CD14-positive monocyte (primary cell): ENCODE measurements at regions not wholly inside any gene's neighbourhood (a gene's known extent, or its start where the extent isn't known, plus 50 kb on each side); places are given as distances from the start of the nearest gene placed in this dataset.

Experiments used
- DNase-seq, 3 donors: peaks; one replicate each; pipeline ENCODE4 v3.0.0-alpha.2; 2011 to 2022
- H2AFZ ChIP-seq: 2 replicates; pipeline ENCODE4 v1.6.0; 2012; ENCODE audit warnings: mild to moderate bottlenecking, low read depth, low read length, inconsistent platforms; ENCODE audit not compliant: insufficient read depth, poor library complexity, severe bottlenecking
- H3K27ac ChIP-seq, 2 donors: 1 replicate in 1 of 2; 2 replicates in 1 of 2; pipeline ENCODE4 v1.5.1; 2012 to 2013; ENCODE audit warnings: low read length in 2 of 2, control low read depth in 1 of 2, inconsistent platforms in 1 of 2, low read depth in 1 of 2, mild to moderate bottlenecking in 1 of 2
- H3K27me3 ChIP-seq, 2 donors: one replicate each; pipeline versions ENCODE4 v1.6.0 to v1.6.1; 2011 to 2013; ENCODE audit warnings: low read length in 2 of 2; ENCODE audit not compliant: control insufficient read depth in 2 of 2, insufficient read depth in 2 of 2
- H3K36me3 ChIP-seq, 2 donors: replicated peaks in 1 of 2; 1 replicate in 1 of 2; 2 replicates in 1 of 2; pipeline versions ENCODE4 v1.5.1 to v1.6.1; 2012 to 2013; ENCODE audit warnings: low read length in 2 of 2, control low read depth in 1 of 2, inconsistent platforms in 1 of 2, mild to moderate bottlenecking in 1 of 2; ENCODE audit not compliant: insufficient read depth in 2 of 2, control insufficient read depth in 1 of 2
- H3K4me1 ChIP-seq, 2 donors: 1 replicate in 1 of 2; 2 replicates in 1 of 2; pipeline versions ENCODE4 v1.5.1 to v1.6.1; 2012 to 2013; ENCODE audit warnings: low read length in 2 of 2, control low read depth in 1 of 2, inconsistent platforms in 1 of 2, mild to moderate bottlenecking in 1 of 2, moderate library complexity in 1 of 2; ENCODE audit not compliant: insufficient read depth in 2 of 2, control insufficient read depth in 1 of 2
- H3K4me2 ChIP-seq: replicated peaks from 2 replicates; pipeline ENCODE3; 2012; ENCODE audit warnings: low read length, moderate library complexity, mild to moderate bottlenecking; ENCODE audit not compliant: poor library complexity, severe bottlenecking; ENCODE audit errors: extremely low read depth
- H3K4me3 ChIP-seq, 3 experiments: fragments of 200-600 bp in 1 of 3; sonication (generic) in 1 of 3; replicated peaks in 1 of 3; 1 replicate in 2 of 3; 2 replicates in 1 of 3; pipeline ENCODE4 v1.5.1; 2011 to 2013; ENCODE audit warnings: low read length in 3 of 3, mild to moderate bottlenecking in 3 of 3, control low read depth in 2 of 3, low read depth in 2 of 3, inconsistent platforms in 1 of 3, moderate library complexity in 1 of 3
- H3K79me2 ChIP-seq: 2 replicates; pipeline ENCODE4 v1.6.0; 2012; ENCODE audit warnings: mild to moderate bottlenecking, control low read depth, inconsistent platforms, low read length, moderate library complexity; ENCODE audit not compliant: insufficient read depth
- H3K9ac ChIP-seq: 2 replicates; pipeline ENCODE4 v1.6.0; 2017; ENCODE audit warnings: low read length, mild to moderate bottlenecking; ENCODE audit not compliant: insufficient read depth, poor library complexity, severe bottlenecking
- H3K9me3 ChIP-seq, 2 donors: replicated peaks in 1 of 2; 1 replicate in 1 of 2; 2 replicates in 1 of 2; pipeline versions ENCODE4 v1.5.1 to v1.6.1; 2012 to 2013; ENCODE audit warnings: low read length in 2 of 2, control low read depth in 1 of 2; ENCODE audit not compliant: control insufficient read depth in 1 of 2, insufficient read depth in 1 of 2
- H4K20me1 ChIP-seq: 2 replicates; pipeline ENCODE4 v1.6.0; 2012; ENCODE audit warnings: mild to moderate bottlenecking, low read length, control low read depth, moderate library complexity; ENCODE audit not compliant: insufficient read depth
- H3K27ac Mint-ChIP-seq, 7 donors: one replicate each; pipeline ENCODE4 v1.8.0; 2020; ENCODE audit warnings: mild to moderate bottlenecking in 7 of 7, mixed read lengths in 7 of 7, moderate library complexity in 6 of 7, inconsistent platforms in 2 of 7
- H3K27me3 Mint-ChIP-seq, 3 donors: one replicate each; pipeline ENCODE4 v1.8.0; 2021 to 2022; ENCODE audit warnings: low read depth in 3 of 3, mild to moderate bottlenecking in 3 of 3, mixed read lengths in 3 of 3, moderate library complexity in 3 of 3, inconsistent platforms in 1 of 3
- H3K36me3 Mint-ChIP-seq, 2 donors: one replicate each; pipeline ENCODE4 v1.8.0; 2020; ENCODE audit warnings: mixed read lengths in 2 of 2, inconsistent platforms in 1 of 2, mild to moderate bottlenecking in 1 of 2
- H3K4me1 Mint-ChIP-seq: one replicate; pipeline ENCODE4 v1.8.0; 2020; ENCODE audit warnings: mild to moderate bottlenecking, mixed read lengths
- H3K4me3 Mint-ChIP-seq, 2 donors: one replicate each; pipeline ENCODE4 v1.8.0; 2020; ENCODE audit warnings: mild to moderate bottlenecking in 2 of 2, mixed read lengths in 2 of 2, moderate library complexity in 1 of 2
- H3K9me3 Mint-ChIP-seq, 7 donors: one replicate each; pipeline ENCODE4 v1.8.0; 2020 to 2022; ENCODE audit warnings: mixed read lengths in 7 of 7, mild to moderate bottlenecking in 6 of 7, moderate library complexity in 6 of 7, inconsistent platforms in 2 of 7
- CTCF ChIP-seq: fragments of 200-600 bp; IDR thresholded peaks from one replicate; pipeline ENCODE4 v1.8.0; 2022; ENCODE audit warnings: antibody characterized with exemption, mild to moderate bottlenecking
- WGBS: methylation state at CpG from one replicate; pipeline ENCODE4 v1.1.5; 2013; ENCODE audit warnings: missing lambda C conversion rate; ENCODE audit not compliant: insufficient coverage; 5-methylcytosine and 5-hydroxymethylcytosine counted together
- intact Hi-C, 2 donors: fragments of 100-400 bp; cut with micrococcal nuclease; formaldehyde crosslinking; loops; one replicate each; pipeline versions ENCODE4 v1.15.0 to v1.15.1; 2023

GRCh38 chr4:156201050-156201449 is 247.4 kb upstream of the CTSO start:
- H3K27me3 ChIP-seq, result no peaks in the 10 kb centered on the region
- no peaks in the 10 kb centered on the region for H3K79me2 ChIP-seq
- TF ChIP-seq CTCF, result no peak
- H3K4me2 ChIP-seq, result no peak overlapping the region
- H3K4me1 ChIP-seq, result no peaks in the 10 kb centered on the region
- no peak overlapping the region for H3K4me3 Mint-ChIP-seq
- H3K27ac Mint-ChIP-seq, result no peak overlapping the region
- H3K27me3 Mint-ChIP-seq, result peaks cover 0 to 1% (median under 1%) of the 10 kb centered on the region in 3 donors
- H3K36me3 ChIP-seq, result no peaks in the 10 kb centered on the region
- no peaks in the 10 kb centered on the region for H3K36me3 Mint-ChIP-seq
- H3K9me3 ChIP-seq, result no peaks in the 10 kb centered on the region
- H4K20me1 ChIP-seq, result no peaks in the 10 kb centered on the region
- no peak overlapping the region for H3K9ac ChIP-seq
- no peak overlapping the region for H2AFZ ChIP-seq
- H3K4me3 ChIP-seq, result no peak overlapping the region
- H3K4me1 Mint-ChIP-seq, result no peaks in the 10 kb centered on the region
- intact Hi-C loops, result no loop called here
- no peak overlapping the region for H3K27ac ChIP-seq
- H3K9me3 Mint-ChIP-seq, result peaks cover 0 to 13% (median 4%) of the 10 kb centered on the region in 7 donors
- DNase-seq, result no peak

- no peak for TF ChIP-seq CTCF
- H3K4me2 ChIP-seq, result no peak overlapping the region
- no peak overlapping the region for H3K4me3 ChIP-seq
- no peak overlapping the region for H2AFZ ChIP-seq
- Mint-ChIP-seq H3K9me3 (peaks cover 0 to 6% (median 4%) of the 10 kb centered on the region in 7 donors), H3K4me1 (peaks cover 4% of the 10 kb centered on the region), H3K27ac (no peak overlapping the region), H3K4me3 (no peak overlapping the region), H3K27me3 (peaks cover 0 to 1% (median 0%) of the 10 kb centered on the region in 3 donors), H3K36me3 (no peaks in the 10 kb centered on the region)
- H3K9me3 ChIP-seq, result no peaks in the 10 kb centered on the region
- no peaks in the 10 kb centered on the region for H3K79me2 ChIP-seq
- no peak for DNase-seq
- no peaks in the 10 kb centered on the region for H3K36me3 ChIP-seq
- intact Hi-C loops, result no loop called here
- H4K20me1 ChIP-seq, result no peaks in the 10 kb centered on the region
- H3K27me3 ChIP-seq, result no peaks in the 10 kb centered on the region
- no peaks in the 10 kb centered on the region for H3K4me1 ChIP-seq
- WGBS, result 96% methylated on average over 8 of the region's 15 CpGs
- H3K27ac ChIP-seq, result no peak overlapping the region
- H3K9ac ChIP-seq, result no peak overlapping the region
Measured at GRCh38 chr4:156198511-156198910, 244.8 kb upstream of the CTSO start.
